ENCODE measurements at regions not wholly inside any gene's neighbourhood (a gene's known extent, or its start where the extent isn't known, plus 50 kb on each side); places are given as distances from the start of the nearest gene placed in this dataset.

DNA sequence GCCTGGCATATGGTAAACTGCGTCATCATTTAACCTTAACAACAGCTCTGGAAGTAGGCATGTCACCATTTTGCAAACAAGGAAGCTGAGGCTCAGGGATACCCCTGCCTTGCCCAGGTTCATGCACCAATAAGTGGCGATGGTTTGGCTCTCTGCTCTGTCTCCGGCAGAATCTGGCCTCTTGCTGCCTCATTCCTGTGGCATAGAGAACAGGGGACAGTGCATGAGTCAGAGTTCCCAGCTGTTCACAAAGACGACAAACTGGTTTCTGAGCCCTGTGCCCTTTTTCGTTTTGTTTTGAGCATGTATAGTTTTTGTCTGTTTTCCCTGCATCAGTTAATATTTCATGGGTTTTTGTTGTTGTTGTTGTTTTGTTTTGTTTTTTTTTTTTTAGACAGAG is 236.8 kb downstream of the OPA1 start:
- DNase-seq, result no peak
- Histone ChIP-seq H3K9me3 (ENCODE audit: insufficient read depth, low read length, severe bottlenecking) (no peaks in the 10 kb centered on the region), H3K79me2 (ENCODE audit: insufficient read depth, low read length) (no peaks in the 10 kb centered on the region), H2AFZ (ENCODE audit: low read depth, low read length) (no peak overlapping the region), H3K27ac (ENCODE audit: low read length) (no peak overlapping the region), H3K4me3 (ENCODE audit: low read depth in 1 of 2, low read length in 2 of 2) (no peak overlapping the region), H3K27me3 (ENCODE audit: insufficient read depth, low read length, poor library complexity) (peaks cover 19% of the 10 kb centered on the region), H3K4me1 (ENCODE audit: insufficient read depth, low read length) (no peaks in the 10 kb centered on the region), H3K36me3 (ENCODE audit: insufficient read depth, low read length) (no peaks in the 10 kb centered on the region), H3K4me2 (ENCODE audit: insufficient read depth, low read length) (no peak overlapping the region), H3K9ac (ENCODE audit: low read depth, low read length) (no peak overlapping the region), H4K20me1 (ENCODE audit: insufficient read depth, low read length) (no peaks in the 10 kb centered on the region; the same call in 1 of the 2 replicates)
- ATAC-seq (ENCODE audit: insufficient read depth, low read depth), result no peak
- TF ChIP-seq, protein P1, sequence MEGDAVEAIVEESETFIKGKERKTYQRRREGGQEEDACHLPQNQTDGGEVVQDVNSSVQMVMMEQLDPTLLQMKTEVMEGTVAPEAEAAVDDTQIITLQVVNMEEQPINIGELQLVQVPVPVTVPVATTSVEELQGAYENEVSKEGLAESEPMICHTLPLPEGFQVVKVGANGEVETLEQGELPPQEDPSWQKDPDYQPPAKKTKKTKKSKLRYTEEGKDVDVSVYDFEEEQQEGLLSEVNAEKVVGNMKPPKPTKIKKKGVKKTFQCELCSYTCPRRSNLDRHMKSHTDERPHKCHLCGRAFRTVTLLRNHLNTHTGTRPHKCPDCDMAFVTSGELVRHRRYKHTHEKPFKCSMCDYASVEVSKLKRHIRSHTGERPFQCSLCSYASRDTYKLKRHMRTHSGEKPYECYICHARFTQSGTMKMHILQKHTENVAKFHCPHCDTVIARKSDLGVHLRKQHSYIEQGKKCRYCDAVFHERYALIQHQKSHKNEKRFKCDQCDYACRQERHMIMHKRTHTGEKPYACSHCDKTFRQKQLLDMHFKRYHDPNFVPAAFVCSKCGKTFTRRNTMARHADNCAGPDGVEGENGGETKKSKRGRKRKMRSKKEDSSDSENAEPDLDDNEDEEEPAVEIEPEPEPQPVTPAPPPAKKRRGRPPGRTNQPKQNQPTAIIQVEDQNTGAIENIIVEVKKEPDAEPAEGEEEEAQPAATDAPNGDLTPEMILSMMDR (IDR thresholded peaks at IDR 0.05; ENCODE audit: borderline replicate concordance, extremely low read depth, low read length, poor library complexity, severe bottlenecking), result no peak
- no peak for TF ChIP-seq EZH2 (IDR thresholded peaks at IDR 0.05; ENCODE audit: borderline replicate concordance, low read depth, low read length, severe bottlenecking)

DNA sequence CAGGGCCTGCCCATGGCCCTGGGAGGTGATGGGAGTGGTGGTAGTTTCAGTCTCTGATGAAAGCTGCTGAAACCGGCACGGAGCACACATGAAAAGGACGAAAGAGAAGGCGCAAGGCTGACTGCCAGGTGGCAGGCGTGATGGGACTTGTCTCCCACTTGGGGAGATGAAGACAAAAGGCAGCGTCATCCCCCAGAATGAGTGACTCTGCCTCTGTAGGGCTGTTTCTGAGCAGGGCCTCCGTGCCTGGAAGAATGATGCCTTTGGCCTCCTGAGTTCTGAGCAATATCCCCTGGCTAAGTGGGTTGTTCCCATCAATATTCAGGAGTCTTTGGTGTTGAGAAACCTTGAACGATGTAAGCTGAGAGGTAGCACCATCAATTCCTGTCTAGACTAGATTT is 237.8 kb downstream of the OPA1 start:
- H3K4me3 ChIP-seq (ENCODE audit: low read depth in 1 of 2, low read length in 2 of 2), result no peak overlapping the region
- H3K27me3 ChIP-seq (ENCODE audit: insufficient read depth, low read length, poor library complexity), result peaks cover 13% of the 10 kb centered on the region
- no peak overlapping the region for H2AFZ ChIP-seq (ENCODE audit: low read depth, low read length)
- H3K4me1 ChIP-seq (ENCODE audit: insufficient read depth, low read length), result no peaks in the 10 kb centered on the region
- H3K27ac ChIP-seq (ENCODE audit: low read length), result no peak overlapping the region
- TF ChIP-seq, protein P1 (IDR thresholded peaks at IDR 0.05; ENCODE audit: borderline replicate concordance, extremely low read depth, low read length, poor library complexity, severe bottlenecking), result no peak
- TF ChIP-seq EZH2 (IDR thresholded peaks at IDR 0.05; ENCODE audit: borderline replicate concordance, low read depth, low read length, severe bottlenecking), result no peak
- H3K36me3 ChIP-seq (ENCODE audit: insufficient read depth, low read length), result no peaks in the 10 kb centered on the region
- H3K9ac ChIP-seq (ENCODE audit: low read depth, low read length), result no peak overlapping the region
- H3K9me3 ChIP-seq (ENCODE audit: insufficient read depth, low read length, severe bottlenecking), result no peaks in the 10 kb centered on the region
- ATAC-seq (ENCODE audit: insufficient read depth, low read depth), result peak; percentile 66
- peak; percentile 28 for DNase-seq
- H3K79me2 ChIP-seq (ENCODE audit: insufficient read depth, low read length), result no peaks in the 10 kb centered on the region
- no peaks in the 10 kb centered on the region; the same call in 1 of the 2 replicates for H4K20me1 ChIP-seq (ENCODE audit: insufficient read depth, low read length)
- H3K4me2 ChIP-seq (ENCODE audit: insufficient read depth, low read length), result no peak overlapping the region

DNA sequence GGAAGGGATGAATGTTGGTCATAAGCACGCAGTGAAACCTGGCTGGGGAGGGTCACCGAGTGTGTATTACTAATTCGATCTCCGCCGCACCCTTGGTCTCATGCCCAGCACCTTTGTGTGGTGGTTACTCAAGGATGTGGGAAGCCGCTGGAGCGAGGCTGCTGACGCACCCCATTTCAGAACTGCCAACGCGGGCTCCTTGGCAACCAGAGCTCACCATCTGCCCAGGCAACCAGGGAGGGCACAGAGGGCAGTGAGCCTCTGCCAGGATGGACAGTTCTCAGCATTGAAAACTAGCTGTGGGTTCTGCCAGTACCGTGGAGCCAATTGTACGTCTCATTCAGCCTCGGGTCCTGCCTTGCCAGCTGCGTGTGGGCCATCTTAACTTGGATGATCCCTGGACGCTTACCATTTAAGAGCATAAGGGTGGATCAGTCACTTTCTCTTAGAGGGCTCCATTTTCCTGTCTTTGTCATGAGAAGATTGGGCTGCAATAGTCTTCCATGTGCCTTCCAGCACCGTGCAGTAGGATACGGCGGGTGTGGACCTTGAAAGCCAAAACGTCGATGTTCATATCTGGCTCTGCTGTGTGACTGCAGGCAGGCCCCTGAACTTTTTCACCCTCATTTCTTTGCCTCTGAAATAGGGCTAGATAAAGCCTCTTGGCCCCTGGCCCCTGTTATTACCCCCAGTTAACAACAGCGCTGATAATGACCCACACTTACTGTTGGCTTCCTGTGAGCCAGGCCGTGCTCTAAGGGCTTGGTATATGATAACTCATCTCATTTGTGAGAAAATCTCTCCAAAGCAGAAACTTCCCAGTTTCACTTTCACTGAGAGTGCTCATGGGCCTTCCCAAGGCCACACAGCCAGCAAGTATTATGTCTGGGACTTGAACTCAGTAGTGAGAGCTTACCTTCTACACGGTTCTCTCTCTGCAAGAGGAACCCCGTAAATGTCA is 238.8 kb downstream of the OPA1 start:
- Histone ChIP-seq H3K4me1 (ENCODE audit: insufficient read depth, low read length) (no peaks in the 10 kb centered on the region), H3K9ac (ENCODE audit: low read depth, low read length) (no peak overlapping the region), H3K4me3 (ENCODE audit: low read depth in 1 of 2, low read length in 2 of 2) (no peak overlapping the region), H3K27me3 (ENCODE audit: insufficient read depth, low read length, poor library complexity) (peaks cover 3% of the 10 kb centered on the region), H3K27ac (ENCODE audit: low read length) (no peak overlapping the region), H2AFZ (ENCODE audit: low read depth, low read length) (no peak overlapping the region), H3K4me2 (ENCODE audit: insufficient read depth, low read length) (no peak overlapping the region), H3K36me3 (ENCODE audit: insufficient read depth, low read length) (no peaks in the 10 kb centered on the region), H3K9me3 (ENCODE audit: insufficient read depth, low read length, severe bottlenecking) (no peaks in the 10 kb centered on the region), H4K20me1 (ENCODE audit: insufficient read depth, low read length) (no peaks in the 10 kb centered on the region; the same call in 1 of the 2 replicates), H3K79me2 (ENCODE audit: insufficient read depth, low read length) (no peaks in the 10 kb centered on the region)
- no peak for DNase-seq
- TF ChIP-seq, protein P1 (IDR thresholded peaks at IDR 0.05; ENCODE audit: borderline replicate concordance, extremely low read depth, low read length, poor library complexity, severe bottlenecking), result no peak
- TF ChIP-seq EZH2 (IDR thresholded peaks at IDR 0.05; ENCODE audit: borderline replicate concordance, low read depth, low read length, severe bottlenecking), result no peak
- no peak for ATAC-seq (ENCODE audit: insufficient read depth, low read depth)
